IMR-90 (cell line): ENCODE measurements at regions not wholly inside any gene's neighbourhood (a gene's known extent, or its start where the extent isn't known, plus 50 kb on each side); places are given as distances from the start of the nearest gene placed in this dataset.

ENCODE experiments used
- ATAC-seq: fragments of 200-7000 bp; cut with Tn5 transposase; 2 replicates; pipeline ENCODE4 v1.9.1; 2020; ENCODE audit warnings: low read depth, mild to moderate bottlenecking, moderate library complexity
- BruUV-seq: library from RNA; stranded (reverse); fragments of 400-500 nt; replicated peaks from 2 replicates; lab custom pipeline; 2021; lab: Mats Ljungman, UMichigan
- CTCF ChIA-PET: fragments of 300-600 bp; formaldehyde crosslinking; extraction: SDS; loops from one replicate; lab custom pipeline; 2021; ENCODE audit warnings: antibody characterized with exemption; lab: Yijun Ruan, JAX
- POLR2A ChIA-PET: fragments of 300-600 bp; sonication (Branson Sonifier 250); formaldehyde crosslinking; loops from one replicate; lab custom pipeline; 2022; ENCODE audit warnings: antibody characterized with exemption; ENCODE audit not compliant: unreplicated experiment; lab: Charles Lee
- DNase-seq: peaks from one replicate; pipeline ENCODE4 v3.0.0; 2013
- H2AFZ ChIP-seq: replicated peaks from 2 replicates; pipeline ENCODE3; 2013; ENCODE audit warnings: low read length, mild to moderate bottlenecking; ENCODE audit not compliant: poor library complexity
- H2AK5ac ChIP-seq: 2 replicates; pipeline ENCODE4 v1.6.1; 2013; ENCODE audit warnings: low read depth, low read length, inconsistent platforms
- H2AK9ac ChIP-seq: replicated peaks from 2 replicates; pipeline ENCODE3; 2013; ENCODE audit warnings: mild to moderate bottlenecking, low read depth, low read length, moderate library complexity; ENCODE audit not compliant: poor library complexity
- H2BK120ac ChIP-seq: 2 replicates; pipeline ENCODE4 v1.6.1; 2013; ENCODE audit warnings: low read depth, low read length, inconsistent platforms
- H2BK15ac ChIP-seq: 3 replicates; pipeline ENCODE4 v1.6.1; 2013; ENCODE audit warnings: low read depth, low read length, inconsistent platforms
- H2BK20ac ChIP-seq: 2 replicates; pipeline ENCODE4 v1.6.1; 2013; ENCODE audit warnings: low read depth, mild to moderate bottlenecking, inconsistent platforms, low read length, moderate library complexity
- H2BK5ac ChIP-seq: 2 replicates; pipeline ENCODE4 v1.6.1; 2013; ENCODE audit warnings: mild to moderate bottlenecking, low read depth, low read length, inconsistent platforms; ENCODE audit not compliant: poor library complexity, severe bottlenecking
- H3K14ac ChIP-seq: replicated peaks from 2 replicates; pipeline ENCODE4 v1.6.1; 2013; ENCODE audit warnings: low read depth, low read length, inconsistent platforms
- H3K18ac ChIP-seq: 2 replicates; pipeline ENCODE4 v1.6.1; 2013; ENCODE audit warnings: low read depth, low read length, control low read depth
- H3K23ac ChIP-seq: 2 replicates; pipeline ENCODE4 v1.6.1; 2013; ENCODE audit warnings: low read depth, low read length, inconsistent platforms
- H3K27ac ChIP-seq: 2 replicates; pipeline ENCODE4 v1.5.1; 2013; ENCODE audit warnings: mild to moderate bottlenecking, control low read depth, low read length; ENCODE audit not compliant: insufficient read depth
- H3K27me3 ChIP-seq: 2 replicates; pipeline ENCODE4 v1.6.1; 2013; ENCODE audit warnings: low read length; ENCODE audit not compliant: control insufficient read depth, insufficient read depth
- H3K36me3 ChIP-seq: 2 replicates; pipeline ENCODE4 v1.6.1; 2013; ENCODE audit warnings: low read length, mixed read lengths; ENCODE audit not compliant: control insufficient read depth, insufficient read depth
- H3K4ac ChIP-seq: 2 replicates; pipeline ENCODE4 v1.6.1; 2013; ENCODE audit warnings: low read depth, low read length, inconsistent platforms
- H3K4me1 ChIP-seq: 2 replicates; pipeline ENCODE4 v1.6.1; 2013; ENCODE audit warnings: low read length, mixed read lengths; ENCODE audit not compliant: control insufficient read depth, insufficient read depth
- H3K4me2 ChIP-seq: 2 replicates; pipeline ENCODE4 v1.6.1; 2013; ENCODE audit warnings: low read depth, mild to moderate bottlenecking, control low read depth, low read length, moderate library complexity
- H3K4me3 ChIP-seq: 2 replicates; pipeline ENCODE4 v1.5.1; 2013; ENCODE audit warnings: low read depth, mild to moderate bottlenecking, control low read depth, low read length, moderate library complexity; ENCODE audit not compliant: insufficient read depth
- H3K56ac ChIP-seq: 2 replicates; pipeline ENCODE4 v1.6.1; 2013; ENCODE audit warnings: low read length, inconsistent platforms; ENCODE audit not compliant: insufficient read depth; ENCODE audit errors: extremely low read depth
- H3K79me1 ChIP-seq, 2 experiments: 2 replicates each; pipeline ENCODE4 v1.6.1; 2013; ENCODE audit warnings: low read length in 2 of 2, inconsistent platforms in 1 of 2, low read depth in 1 of 2
- H3K9ac ChIP-seq: 2 replicates; pipeline ENCODE4 v1.6.1; 2013; ENCODE audit warnings: low read depth, low read length, control low read depth
- H3K9me1 ChIP-seq: 2 replicates; pipeline ENCODE4 v1.6.1; 2013; ENCODE audit warnings: low read length, inconsistent platforms; ENCODE audit not compliant: insufficient read depth
- H3K9me3 ChIP-seq: 2 replicates; pipeline ENCODE4 v1.6.1; 2013; ENCODE audit warnings: low read length; ENCODE audit not compliant: control insufficient read depth, insufficient read depth
- H4K20me1 ChIP-seq: 2 replicates; pipeline ENCODE4 v1.6.1; 2013; ENCODE audit warnings: low read length, inconsistent platforms; ENCODE audit not compliant: insufficient read depth
- H4K5ac ChIP-seq: 2 replicates; pipeline ENCODE4 v1.6.1; 2013; ENCODE audit warnings: mild to moderate bottlenecking, low read depth, low read length, control low read depth
- H4K8ac ChIP-seq, 2 experiments: 2 replicates each; pipeline ENCODE4 v1.6.1; 2013; ENCODE audit warnings: low read depth in 2 of 2, low read length in 2 of 2, control low read depth in 1 of 2, inconsistent platforms in 1 of 2
- H4K91ac ChIP-seq: 2 replicates; pipeline ENCODE4 v1.6.1; 2013; ENCODE audit warnings: low read depth, low read length, inconsistent platforms; ENCODE audit not compliant: insufficient read depth
- BHLHE40 ChIP-seq: fragments of 150-350 bp; IDR thresholded peaks from 2 replicates; pipeline ENCODE4 v1.6.1; 2016; ENCODE audit warnings: mild to moderate bottlenecking, low read depth, low read length
- CEBPB ChIP-seq: IDR thresholded peaks from 2 replicates; pipeline ENCODE4 v1.6.1; 2012; ENCODE audit warnings: low read depth, low read length, improper control_type of control experiment
- CHD1 ChIP-seq: IDR thresholded peaks from 2 replicates; pipeline ENCODE4 v1.6.1; 2012; ENCODE audit warnings: low read depth, low read length, improper control_type of control experiment
- MAZ ChIP-seq: IDR thresholded peaks from 2 replicates; pipeline ENCODE4 v1.6.1; 2012; ENCODE audit warnings: low read depth, mild to moderate bottlenecking, low read length, improper control_type of control experiment, moderate library complexity, borderline replicate concordance
- NFE2L2 ChIP-seq: fragments of 150-350 bp; IDR thresholded peaks from 2 replicates; pipeline ENCODE4 v1.6.1; 2016; ENCODE audit warnings: low read depth, mild to moderate bottlenecking, low read length
- RAD21 ChIP-seq: IDR thresholded peaks from 2 replicates; pipeline ENCODE4 v1.6.1; 2012; ENCODE audit warnings: low read length, improper control_type of control experiment
- RCOR1 ChIP-seq: IDR thresholded peaks from 2 replicates; pipeline ENCODE4 v1.6.1; 2012; ENCODE audit warnings: mild to moderate bottlenecking, low read length, improper control_type of control experiment; ENCODE audit not compliant: insufficient replicate concordance
- RFX5 ChIP-seq: IDR thresholded peaks from 2 replicates; pipeline ENCODE4 v1.8.0; 2012; ENCODE audit warnings: low read depth, mild to moderate bottlenecking, low read length, moderate library complexity
- SMC3 ChIP-seq: fragments of 150-350 bp; IDR thresholded peaks from 2 replicates; pipeline ENCODE4 v1.6.1; 2016; ENCODE audit warnings: low read depth, mild to moderate bottlenecking, antibody characterized with exemption, low read length, moderate library complexity
- dilution Hi-C: fragments of 300-500 bp; cut with HindIII; formaldehyde crosslinking; loops from one replicate; pipeline ENCODE4 v1.14.3; 2018; ENCODE audit warnings: low sequenced_read_pairs; ENCODE audit not compliant: unreplicated experiment
- in situ Hi-C: fragments of 300-500 bp; cut with MboI; formaldehyde crosslinking; loops from 3 replicates; pipeline ENCODE4 v1.14.3; 2019; ENCODE audit warnings: low sequenced_read_pairs, inconsistent platforms, mixed read lengths
- intact Hi-C: fragments of 100-400 bp; cut with micrococcal nuclease; formaldehyde crosslinking; loops from 2 replicates; pipeline ENCODE4 v1.10.0; 2022
- TF ChIP-seq, protein P1 (sequence below): fragments of 150-350 bp; IDR thresholded peaks from 2 replicates; pipeline ENCODE4 v1.6.1; 2016; ENCODE audit warnings: low read depth, mild to moderate bottlenecking, low read length, moderate library complexity, borderline replicate concordance

DNA sequence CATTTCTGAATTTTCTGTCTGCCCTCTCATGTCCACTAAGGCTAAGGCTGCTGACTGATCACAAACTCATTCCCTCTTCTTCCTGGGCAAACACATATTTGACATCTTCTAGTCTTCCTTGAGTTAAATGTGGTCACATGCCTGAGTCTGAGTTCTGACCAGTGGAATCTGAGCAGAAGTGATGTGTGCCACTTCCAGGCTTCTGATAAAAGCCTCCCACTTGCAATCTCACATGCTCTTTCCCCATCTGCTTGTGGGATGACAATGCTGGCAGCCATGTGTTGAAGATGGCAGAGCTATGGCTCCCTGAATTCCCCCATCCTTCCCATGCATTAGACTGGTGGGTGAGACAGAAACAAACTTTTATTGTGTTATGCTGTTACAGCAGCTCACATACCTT, 149.9 kb upstream of the ZNF648 start:
- Histone ChIP-seq H2AK9ac (no peak overlapping the region), H3K4me2 (no peak overlapping the region), H3K18ac (no peak overlapping the region), H3K56ac (no peak overlapping the region), H3K9ac (no peak overlapping the region), H3K27me3 (no peaks in the 10 kb centered on the region), H2AK5ac (no peak overlapping the region), H3K14ac (no peak overlapping the region), H4K5ac (no peak overlapping the region), H3K4me1 (no peaks in the 10 kb centered on the region), H2BK5ac (no peak overlapping the region), H4K8ac (no peak overlapping the region), H3K9me3 (no peaks in the 10 kb centered on the region; the same call in 1 of the 2 replicates), H4K20me1 (no peaks in the 10 kb centered on the region), H3K23ac (no peak overlapping the region), H3K27ac (no peak overlapping the region), H2BK120ac (no peak overlapping the region), H2BK15ac (no peak overlapping the region), H3K4ac (no peak overlapping the region), H2AFZ (no peak overlapping the region), H3K36me3 (no peaks in the 10 kb centered on the region), H3K9me1 (no peaks in the 10 kb centered on the region), H2BK20ac (no peak overlapping the region), H3K79me1 (no peaks in the 10 kb centered on the region), H4K91ac (no peak overlapping the region), H3K4me3 (no peak overlapping the region)
- CTCF ChIA-PET, result no interaction called here
- dilution Hi-C loops (no loop called here), in situ Hi-C loops (no loop called here), intact Hi-C loops (no loop called here)
- DNase-seq (no peak), ATAC-seq (no peak)
- no peak for TF ChIP-seq MAZ
- TF ChIP-seq, protein P1, sequence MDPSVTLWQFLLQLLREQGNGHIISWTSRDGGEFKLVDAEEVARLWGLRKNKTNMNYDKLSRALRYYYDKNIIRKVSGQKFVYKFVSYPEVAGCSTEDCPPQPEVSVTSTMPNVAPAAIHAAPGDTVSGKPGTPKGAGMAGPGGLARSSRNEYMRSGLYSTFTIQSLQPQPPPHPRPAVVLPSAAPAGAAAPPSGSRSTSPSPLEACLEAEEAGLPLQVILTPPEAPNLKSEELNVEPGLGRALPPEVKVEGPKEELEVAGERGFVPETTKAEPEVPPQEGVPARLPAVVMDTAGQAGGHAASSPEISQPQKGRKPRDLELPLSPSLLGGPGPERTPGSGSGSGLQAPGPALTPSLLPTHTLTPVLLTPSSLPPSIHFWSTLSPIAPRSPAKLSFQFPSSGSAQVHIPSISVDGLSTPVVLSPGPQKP, result no peak
- no peak for TF ChIP-seq RAD21
- TF ChIP-seq CEBPB, result no peak
- no peak for TF ChIP-seq RFX5
- no peak for TF ChIP-seq BHLHE40
- TF ChIP-seq CHD1, result no peak
- TF ChIP-seq RCOR1, result no peak
- TF ChIP-seq SMC3, result no peak
- TF ChIP-seq NFE2L2, result no peak
- POLR2A ChIA-PET, result no interaction called here
- no TSS peak for BruUV-seq
